DOHH2 (cell line): ENCODE measurements at regions not wholly inside any gene's neighbourhood (a gene's known extent, or its start where the extent isn't known, plus 50 kb on each side); places are given as distances from the start of the nearest gene placed in this dataset.

Experiments used
- H3F3A ChIP-seq: fragments of 200-600 bp; sonication (generic), shearing (Covaris generic); 2 replicates; pipeline ENCODE4 v1.6.0; 2016; ENCODE audit warnings: antibody characterized with exemption, mild to moderate bottlenecking; ENCODE audit not compliant: control insufficient read depth, insufficient read depth
- H3K27ac ChIP-seq: fragments of 200-600 bp; sonication (generic); 2 replicates; pipeline ENCODE4 v1.5.1; 2014; ENCODE audit warnings: low read depth, mild to moderate bottlenecking, low read length, moderate library complexity
- H3K27me3 ChIP-seq: fragments of 200-600 bp; sonication (generic); 2 replicates; pipeline ENCODE4 v1.6.1; 2014; ENCODE audit warnings: mild to moderate bottlenecking, low read length, mixed read lengths; ENCODE audit not compliant: control insufficient read depth
- H3K36me3 ChIP-seq: fragments of 200-600 bp; sonication (generic); 2 replicates; pipeline ENCODE4 v1.6.1; 2014; ENCODE audit warnings: mild to moderate bottlenecking, low read length, moderate library complexity, mixed read lengths; ENCODE audit not compliant: control insufficient read depth
- H3K4me1 ChIP-seq: fragments of 200-600 bp; sonication (generic); 2 replicates; pipeline ENCODE4 v1.6.1; 2014; ENCODE audit warnings: mild to moderate bottlenecking, low read length, mixed read lengths; ENCODE audit not compliant: control insufficient read depth
- H3K4me2 ChIP-seq: fragments of 200-600 bp; sonication (generic); 2 replicates; pipeline ENCODE4 v1.6.0; 2014; ENCODE audit warnings: mild to moderate bottlenecking, low read length, moderate library complexity
- H3K4me3 ChIP-seq: fragments of 200-600 bp; sonication (generic); 2 replicates; pipeline ENCODE4 v1.5.1; 2014; ENCODE audit warnings: mild to moderate bottlenecking, low read length, mixed read lengths
- H3K79me2 ChIP-seq: fragments of 200-600 bp; sonication (generic); 2 replicates; pipeline ENCODE4 v1.6.1; 2014; ENCODE audit warnings: mild to moderate bottlenecking, low read length, mixed read lengths; ENCODE audit not compliant: control insufficient read depth
- H3K9me2 ChIP-seq: fragments of 200-600 bp; sonication (generic); replicated peaks from 2 replicates; pipeline ENCODE4 v1.6.1; 2014; ENCODE audit warnings: mild to moderate bottlenecking, low read length, mixed read lengths; ENCODE audit not compliant: control insufficient read depth
- H3K9me3 ChIP-seq: fragments of 200-600 bp; sonication (generic); 2 replicates; pipeline ENCODE4 v1.6.1; 2014; ENCODE audit warnings: antibody characterized with exemption, low read length, mixed read lengths; ENCODE audit not compliant: control insufficient read depth, insufficient read depth
- H4K20me1 ChIP-seq: fragments of 200-600 bp; sonication (generic); 2 replicates; pipeline ENCODE4 v1.6.0; 2014; ENCODE audit warnings: low read depth, mild to moderate bottlenecking, antibody characterized with exemption, low read length, moderate library complexity; ENCODE audit not compliant: control insufficient read depth, insufficient read depth
- EZH2phosphoT487 ChIP-seq: fragments of 200-600 bp; sonication (generic); IDR thresholded peaks from 2 replicates; pipeline ENCODE4 v1.6.1; 2017; ENCODE audit warnings: borderline replicate concordance, mild to moderate bottlenecking, antibody characterized with exemption, low read length, moderate library complexity, mixed read lengths
- TF ChIP-seq, protein P1 (sequence below): fragments of 200-600 bp; sonication (generic); IDR thresholded peaks from one replicate; pipeline ENCODE4 v1.5.1; 2014; ENCODE audit warnings: antibody characterized with exemption, mild to moderate bottlenecking, low read depth, low read length; ENCODE audit not compliant: poor library complexity, severe bottlenecking

DNA sequence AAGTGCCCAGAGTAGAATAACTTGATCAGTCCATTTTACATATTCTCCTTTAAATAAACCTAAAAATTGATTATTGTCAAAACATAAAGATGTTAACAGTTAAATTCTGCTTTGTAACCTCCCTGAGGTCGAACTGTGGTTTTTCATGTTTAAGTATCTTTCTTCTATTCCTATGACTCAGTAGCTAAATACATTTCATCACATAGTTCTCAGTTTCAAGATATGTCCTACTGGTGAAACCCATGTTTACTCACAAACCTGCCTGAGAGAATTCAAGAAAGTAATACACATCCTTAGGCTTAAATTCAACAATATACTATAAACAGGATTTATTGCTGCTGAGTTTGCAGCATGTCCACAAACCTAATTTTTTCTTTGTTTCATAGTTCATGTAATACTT is 692.9 kb downstream of the ZPLD1 start:
- Histone ChIP-seq H3K9me2 (no peaks in the 10 kb centered on the region), H3K4me1 (no peaks in the 10 kb centered on the region), H3K4me3 (no peak overlapping the region), H3K36me3 (no peaks in the 10 kb centered on the region), H4K20me1 (no peaks in the 10 kb centered on the region), H3K79me2 (no peaks in the 10 kb centered on the region), H3F3A (no peaks in the 10 kb centered on the region), H3K4me2 (no peak overlapping the region), H3K9me3 (no peaks in the 10 kb centered on the region), H3K27me3 (no peaks in the 10 kb centered on the region), H3K27ac (no peak overlapping the region)
- TF ChIP-seq EZH2phosphoT487 = no peak
- TF ChIP-seq, protein P1, sequence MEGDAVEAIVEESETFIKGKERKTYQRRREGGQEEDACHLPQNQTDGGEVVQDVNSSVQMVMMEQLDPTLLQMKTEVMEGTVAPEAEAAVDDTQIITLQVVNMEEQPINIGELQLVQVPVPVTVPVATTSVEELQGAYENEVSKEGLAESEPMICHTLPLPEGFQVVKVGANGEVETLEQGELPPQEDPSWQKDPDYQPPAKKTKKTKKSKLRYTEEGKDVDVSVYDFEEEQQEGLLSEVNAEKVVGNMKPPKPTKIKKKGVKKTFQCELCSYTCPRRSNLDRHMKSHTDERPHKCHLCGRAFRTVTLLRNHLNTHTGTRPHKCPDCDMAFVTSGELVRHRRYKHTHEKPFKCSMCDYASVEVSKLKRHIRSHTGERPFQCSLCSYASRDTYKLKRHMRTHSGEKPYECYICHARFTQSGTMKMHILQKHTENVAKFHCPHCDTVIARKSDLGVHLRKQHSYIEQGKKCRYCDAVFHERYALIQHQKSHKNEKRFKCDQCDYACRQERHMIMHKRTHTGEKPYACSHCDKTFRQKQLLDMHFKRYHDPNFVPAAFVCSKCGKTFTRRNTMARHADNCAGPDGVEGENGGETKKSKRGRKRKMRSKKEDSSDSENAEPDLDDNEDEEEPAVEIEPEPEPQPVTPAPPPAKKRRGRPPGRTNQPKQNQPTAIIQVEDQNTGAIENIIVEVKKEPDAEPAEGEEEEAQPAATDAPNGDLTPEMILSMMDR = no peak

DNA sequence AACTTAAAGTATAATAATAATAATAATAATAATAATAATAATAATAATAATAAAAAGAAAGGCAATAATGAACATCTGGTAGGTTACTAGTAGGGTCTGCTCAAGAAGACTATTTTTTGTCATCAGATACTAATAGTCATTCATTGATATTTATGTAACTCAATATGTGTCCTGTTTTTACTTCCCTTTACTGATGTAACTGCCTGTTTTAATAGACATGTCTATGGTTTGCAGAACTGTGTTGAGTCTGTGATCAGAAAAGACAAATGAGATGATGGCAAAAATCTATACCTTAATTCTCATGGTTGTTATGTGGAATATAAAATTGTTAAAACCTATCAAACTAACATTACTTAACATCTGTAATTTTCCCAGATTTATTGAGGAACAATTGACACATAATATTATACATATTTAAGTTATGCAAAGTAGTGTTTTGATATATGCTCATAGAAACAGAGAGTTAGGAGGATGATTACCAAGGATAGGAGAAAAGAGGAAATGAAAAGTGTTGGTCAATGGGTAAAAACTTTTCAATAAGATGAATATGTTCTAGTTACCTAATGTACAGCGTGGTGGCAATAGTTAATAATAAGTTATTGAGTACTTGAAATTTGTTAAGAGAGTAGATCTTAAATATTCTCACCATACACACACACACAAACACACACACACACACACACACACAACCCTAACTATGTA is 699.4 kb downstream of the ZPLD1 start:
- Histone ChIP-seq H3K79me2 (no peaks in the 10 kb centered on the region), H3K9me3 (no peaks in the 10 kb centered on the region), H3F3A (no peaks in the 10 kb centered on the region), H3K4me1 (no peaks in the 10 kb centered on the region), H3K36me3 (no peaks in the 10 kb centered on the region), H3K27ac (no peak overlapping the region), H4K20me1 (no peaks in the 10 kb centered on the region), H3K4me3 (no peak overlapping the region), H3K27me3 (no peaks in the 10 kb centered on the region), H3K9me2 (no peaks in the 10 kb centered on the region), H3K4me2 (no peak overlapping the region)
- TF ChIP-seq, protein P1 = no peak
- no peak for TF ChIP-seq EZH2phosphoT487

DNA sequence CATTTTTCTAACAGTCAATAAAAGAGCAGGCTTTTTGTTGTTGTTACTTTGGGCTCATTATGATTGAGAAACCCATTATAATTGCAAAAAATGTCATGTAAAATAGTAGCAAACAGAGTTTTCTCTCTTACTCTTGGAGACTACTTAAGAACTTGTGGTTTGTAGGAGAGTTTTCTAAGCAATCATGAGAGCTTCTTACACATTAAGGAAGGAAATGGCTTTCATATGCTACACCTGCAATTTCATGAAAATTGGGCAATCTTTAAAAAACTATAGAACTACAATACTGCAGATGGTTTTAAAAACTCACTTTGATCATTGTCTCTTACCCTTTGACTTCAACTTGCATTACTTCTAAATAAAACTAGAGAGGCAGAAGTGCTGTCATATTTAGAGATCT is 701.8 kb downstream of the ZPLD1 start:
- TF ChIP-seq EZH2phosphoT487 = no peak
- TF ChIP-seq, protein P1 = no peak
- Histone ChIP-seq H3K9me2 (no peaks in the 10 kb centered on the region), H4K20me1 (no peaks in the 10 kb centered on the region), H3F3A (no peaks in the 10 kb centered on the region), H3K27me3 (no peaks in the 10 kb centered on the region), H3K4me3 (no peak overlapping the region), H3K9me3 (no peaks in the 10 kb centered on the region), H3K4me1 (no peaks in the 10 kb centered on the region), H3K36me3 (no peaks in the 10 kb centered on the region), H3K79me2 (no peaks in the 10 kb centered on the region), H3K4me2 (no peak overlapping the region), H3K27ac (no peak overlapping the region)
